Right lobe of liver (tissue), 6 donors: ENCODE measurements at regions not wholly inside any gene's neighbourhood (a gene's known extent, or its start where the extent isn't known, plus 50 kb on each side); places are given as distances from the start of the nearest gene placed in this dataset.

Experiments
- ATAC-seq, 4 donors: fragments of 200-7000 bp; cut with Tn5 transposase; one replicate each; pipeline ENCODE4 v1.9.1; 2020; ENCODE audit warnings: mild to moderate bottlenecking in 4 of 4, moderate library complexity in 4 of 4
- DNase-seq, 3 donors: peaks; one replicate each; pipeline ENCODE4 v3.0.0-alpha.2; 2020
- H3K27ac ChIP-seq, 3 donors: fragments of 200-600 bp; one replicate each; pipeline ENCODE4 v1.8.0; 2022
- H3K27me3 ChIP-seq, 2 donors: fragments of 200-600 bp; one replicate each; pipeline ENCODE4 v1.8.0; 2022
- H3K36me3 ChIP-seq, 4 donors: fragments of 200-600 bp; sonication (generic) in 1 of 4; one replicate each; pipeline versions ENCODE4 v1.5.1 to v1.8.0; 2017 to 2022; ENCODE audit warnings: control low read depth in 1 of 4
- H3K4me1 ChIP-seq, 4 donors: fragments of 200-600 bp; sonication (generic) in 1 of 4; one replicate each; pipeline versions ENCODE4 v1.5.1 to v1.8.0; 2017 to 2022; ENCODE audit warnings: control low read depth in 1 of 4
- H3K4me3 ChIP-seq, 3 donors: fragments of 200-600 bp; one replicate each; pipeline ENCODE4 v1.8.0; 2022
- H3K9me3 ChIP-seq, 4 donors: fragments of 200-600 bp; sonication (generic) in 1 of 4; one replicate each; pipeline versions ENCODE4 v1.5.1 to v1.8.0; 2017 to 2022; ENCODE audit warnings: control low read depth in 1 of 4
- CTCF ChIP-seq, 4 donors: fragments of 200-600 bp in 3 of 4; fragments of 450-650 bp in 1 of 4; IDR thresholded peaks; one replicate each; pipeline versions ENCODE4 v1.5.1 to v1.8.0; 2016 to 2022; ENCODE audit warnings: antibody characterized with exemption in 4 of 4, mild to moderate bottlenecking in 2 of 4
- POLR2A ChIP-seq: fragments of 450-650 bp; IDR thresholded peaks from one replicate; pipeline ENCODE4 v1.6.1; 2017; ENCODE audit warnings: antibody characterized with exemption, mild to moderate bottlenecking
- whole genome bisulfite sequencing: methylation state at CpG from one replicate; pipeline ENCODE4 v1.1.6; 2018; ENCODE audit warnings: low coverage, low lambda C conversion rate; ENCODE audit not compliant: insufficient coverage; ENCODE audit errors: missing lambda C conversion rate; 5-methylcytosine and 5-hydroxymethylcytosine counted together
- intact Hi-C, 2 donors: fragments of 100-400 bp; cut with DNase I; formaldehyde crosslinking; loops; one replicate each; pipeline versions ENCODE4 v1.11.2 to v1.14.1; 2022
- donor health status: DM: no; HTN: yes; CAD: no.
- donor health status: DM: no; HTN: no; CAD: no.
- donor health status: DM: no; HTN: no; CAD: no.
- donor health status: DM: no; HTN: yes; CAD: no.
- donor health status: DM: no; HTN: yes; CAD: no.

GRCh38 chr4:58475097-58475496, 1364.9 kb upstream of the IGFBP7 start:
- no peaks in the 10 kb centered on the region for H3K4me1 ChIP-seq
- H3K36me3 ChIP-seq, result no peaks in the 10 kb centered on the region
- TF ChIP-seq CTCF (IDR thresholded peaks at IDR 0.05) (no peak), POLR2A (no peak)
- DNase-seq, result no peak
- H3K27me3 ChIP-seq, result no peaks in the 10 kb centered on the region
- intact Hi-C loops, result no loop called here
- WGBS, result 54% methylated on average over 2 of the region's 2 CpGs
- no peak overlapping the region for H3K4me3 ChIP-seq
- no peak overlapping the region for H3K27ac ChIP-seq
- no peak for ATAC-seq
- H3K9me3 ChIP-seq, result no peaks in the 10 kb centered on the region

GRCh38 chr4:58465031-58465430, 1354.8 kb upstream of the IGFBP7 start:
- DNase-seq (no peak), ATAC-seq (peak in 1 of 4 donors; percentile 30)
- Histone ChIP-seq H3K4me1 (no peaks in the 10 kb centered on the region), H3K27me3 (no peaks in the 10 kb centered on the region), H3K27ac (no peak overlapping the region), H3K9me3 (peaks cover 0 to 4% (median 0%) of the 10 kb centered on the region in 4 donors), H3K36me3 (no peaks in the 10 kb centered on the region), H3K4me3 (no peak overlapping the region)
- intact Hi-C loops, result no loop called here
- no CpG with 5 or more reads among the region's 13 CpGs for WGBS
- no peak for TF ChIP-seq CTCF (IDR thresholded peaks at IDR 0.05)
- no peak for TF ChIP-seq POLR2A

- ATAC-seq, result peak in 1 of 4 donors; percentile 32
- intact Hi-C loops, result no loop called here
- no peak for DNase-seq
- TF ChIP-seq POLR2A (no peak), CTCF (IDR thresholded peaks at IDR 0.05) (no peak)
- H3K27me3 ChIP-seq, result no peaks in the 10 kb centered on the region
- no peaks in the 10 kb centered on the region for H3K4me1 ChIP-seq
- H3K4me3 ChIP-seq, result no peak overlapping the region
- H3K36me3 ChIP-seq, result no peaks in the 10 kb centered on the region
- no peaks in the 10 kb centered on the region for H3K9me3 ChIP-seq
- no peak overlapping the region for H3K27ac ChIP-seq
- WGBS, result no CpG with 5 or more reads among the region's 26 CpGs
These were observed 1346.7 kb upstream of the IGFBP7 start for GRCh38 chr4:58456727-58457384.

- 42% methylated on average over 6 of the region's 6 CpGs for WGBS
These were observed 1343.8 kb upstream of the IGFBP7 start for GRCh38 chr4:58453956-58454355.

More at GRCh38 chr4:58453956-58454355, 1343.8 kb upstream of the IGFBP7 start:
- Histone ChIP-seq H3K36me3 (no peaks in the 10 kb centered on the region), H3K27me3 (no peaks in the 10 kb centered on the region), H3K4me1 (no peaks in the 10 kb centered on the region), H3K4me3 (no peak overlapping the region), H3K9me3 (no peaks in the 10 kb centered on the region), H3K27ac (no peak overlapping the region)
- no peak for ATAC-seq
- TF ChIP-seq CTCF (IDR thresholded peaks at IDR 0.05) (no peak), POLR2A (no peak)
- DNase-seq, result no peak
- intact Hi-C loops, result no loop called here
